K562 (cell line): ENCODE measurements at regions not wholly inside any gene's neighbourhood (a gene's known extent, or its start where the extent isn't known, plus 50 kb on each side); places are given as distances from the start of the nearest gene placed in this dataset.

Experiments
- ATAC-seq: fragments of 200-7000 bp; cut with Tn5 transposase; 3 replicates; pipeline ENCODE4 v1.9.1; 2020; ENCODE audit warnings: moderate library complexity
- BruUV-seq: library from RNA; stranded (reverse); fragments of 400-500 nt; replicated peaks from 2 replicates; lab custom pipeline; 2021; lab: Mats Ljungman, UMichigan
- CTCF ChIA-PET: fragments of 300-600 bp; formaldehyde crosslinking; extraction: SDS; loops from one replicate; lab custom pipeline; 2021; ENCODE audit warnings: low intra/inter-chr PET ratio; lab: Yijun Ruan, JAX
- POLR2A ChIA-PET: fragments of 300-600, 350-650 bp; sonication (Branson Sonifier 250); formaldehyde crosslinking; extraction: SDS; loops from one replicate; lab custom pipeline; 2021; ENCODE audit warnings: antibody characterized with exemption, inconsistent platforms; lab: Yijun Ruan, JAX
- DNase-seq, 4 experiments: peaks; one replicate each; pipeline versions ENCODE4 v3.0.0 to v3.0.0-alpha.2; 2011 to 2018; ENCODE audit warnings: low spot score in 3 of 4, mixed read lengths in 3 of 4; ENCODE audit errors: extremely low read depth in 1 of 4
- FAIRE-seq: peaks from 2 replicates; lab custom pipeline; 2011; peaks lifted over from hg19 to GRCh38; lab: Jason Lieb, UNC
- H2AFZ ChIP-seq: 2 replicates; pipeline ENCODE4 v1.6.0; 2011; ENCODE audit warnings: low read depth, low read length, control low read depth, inconsistent platforms
- H3K27ac ChIP-seq: fragments of 200-600 bp; 3 replicates; pipeline ENCODE4 v1.8.0; 2011; ENCODE audit warnings: low read depth, mild to moderate bottlenecking, control low read depth, inconsistent platforms, low read length, moderate library complexity, mixed read lengths; ENCODE audit errors: extremely low read depth
- H3K27me3 ChIP-seq, 2 experiments: fragments of 300-600 bp in 1 of 2; 2 replicates in 1 of 2; 3 replicates in 1 of 2; pipeline versions ENCODE4 v1.6.0 to v1.8.0; 2011; ENCODE audit warnings: inconsistent platforms in 2 of 2, low read length in 2 of 2, mild to moderate bottlenecking in 1 of 2, mixed read lengths in 1 of 2, moderate library complexity in 1 of 2; ENCODE audit not compliant: control insufficient read depth in 2 of 2, insufficient read depth in 2 of 2
- H3K36me3 ChIP-seq: fragments of 300-600 bp; 3 replicates; pipeline ENCODE4 v1.8.0; 2011; ENCODE audit warnings: mild to moderate bottlenecking, low read length, inconsistent platforms; ENCODE audit not compliant: control insufficient read depth, insufficient read depth
- H3K4me1 ChIP-seq, 2 experiments: fragments of 200-600 bp in 1 of 2; replicated peaks in 1 of 2; 2 replicates in 1 of 2; 3 replicates in 1 of 2; pipeline versions ENCODE4 v1.5.1 to v1.8.0; 2011; ENCODE audit warnings: inconsistent platforms in 2 of 2, low read length in 2 of 2, mild to moderate bottlenecking in 1 of 2, mixed read lengths in 1 of 2, moderate library complexity in 1 of 2; ENCODE audit not compliant: control insufficient read depth in 2 of 2, insufficient read depth in 2 of 2
- H3K4me2 ChIP-seq: 2 replicates; pipeline ENCODE4 v1.6.1; 2011; ENCODE audit warnings: low read length, control low read depth, inconsistent platforms, mixed read lengths; ENCODE audit not compliant: insufficient read depth
- H3K4me3 ChIP-seq: fragments of 200-600 bp; sonication (generic), shearing (Covaris generic); 2 replicates; pipeline ENCODE4 v1.5.1; 2016; ENCODE audit warnings: control low read depth, inconsistent platforms
- H3K79me2 ChIP-seq: fragments of 200-600 bp; 3 replicates; pipeline ENCODE4 v1.8.0; 2011; ENCODE audit warnings: low read length, inconsistent platforms; ENCODE audit not compliant: control insufficient read depth, insufficient read depth
- H3K9ac ChIP-seq, 2 experiments: 2 replicates each; pipeline versions ENCODE4 v1.6.0 to v1.6.1; 2011; ENCODE audit warnings: low read depth in 2 of 2, low read length in 2 of 2, control low read depth in 1 of 2, inconsistent platforms in 1 of 2, mild to moderate bottlenecking in 1 of 2, mixed read lengths in 1 of 2; ENCODE audit not compliant: insufficient read depth in 1 of 2
- H3K9me1 ChIP-seq: one replicate; pipeline ENCODE4 v1.6.0; 2011; ENCODE audit warnings: inconsistent platforms, mild to moderate bottlenecking, low read length, moderate library complexity; ENCODE audit not compliant: control insufficient read depth, insufficient read depth
- H3K9me3 ChIP-seq: replicated peaks from 2 replicates; pipeline ENCODE4 v1.5.1; 2011; ENCODE audit warnings: low read depth, low read length, inconsistent platforms; ENCODE audit not compliant: control insufficient read depth, insufficient read depth
- H4K20me1 ChIP-seq: replicated peaks from 2 replicates; pipeline ENCODE4 v1.6.1; 2011; ENCODE audit warnings: low read length, inconsistent platforms, mixed read lengths; ENCODE audit not compliant: control insufficient read depth, insufficient read depth
- ARID1B ChIP-seq: fragments of 450-650 bp; IDR thresholded peaks from 2 replicates; pipeline ENCODE4 v1.6.1; 2016; ENCODE audit warnings: antibody characterized with exemption, mild to moderate bottlenecking, inconsistent platforms
- CBFB ChIP-seq: sonication (generic); formaldehyde crosslinking; IDR thresholded peaks from 2 replicates; pipeline ENCODE4 v1.4.0; 2020; ENCODE audit warnings: mild to moderate bottlenecking, missing genetic modification reagents
- HMGN3 ChIP-seq: IDR thresholded peaks from 2 replicates; pipeline ENCODE4 v1.6.1; 2011; ENCODE audit warnings: borderline replicate concordance, low read depth, mild to moderate bottlenecking, mixed read lengths, low read length; ENCODE audit not compliant: insufficient read length; ENCODE audit errors: extremely low read depth
- MIER1 ChIP-seq: fragments of 450-650 bp; IDR thresholded peaks from 2 replicates; pipeline ENCODE4 v1.6.1; 2016; ENCODE audit warnings: antibody characterized with exemption, mild to moderate bottlenecking, low read depth
- NUFIP1 ChIP-seq: fragments of 450-650 bp; IDR thresholded peaks from 2 replicates; pipeline ENCODE4 v1.6.1; 2018; ENCODE audit not compliant: partially characterized antibody
- POLR3A ChIP-seq: IDR thresholded peaks from 2 replicates; pipeline ENCODE4 v1.6.1; 2011; ENCODE audit warnings: borderline replicate concordance, mild to moderate bottlenecking, moderate library complexity; ENCODE audit not compliant: insufficient read length, insufficient read depth; ENCODE audit errors: extremely low read depth
- WGBS: fragments of 100-300 bp; shearing (Covaris generic); methylation state at CpG from one replicate; pipeline ENCODE4 v1.1.6; 2016; ENCODE audit warnings: low coverage, mixed read lengths; ENCODE audit not compliant: insufficient coverage; ENCODE audit errors: missing lambda C conversion rate; 5-methylcytosine and 5-hydroxymethylcytosine counted together
- in situ Hi-C: fragments of 300-500 bp; cut with MboI; formaldehyde crosslinking; loops from 4 replicates; pipeline ENCODE4 v1.15.0; 2018; ENCODE audit warnings: inconsistent platforms, mixed read lengths
- intact Hi-C: fragments of 100-400 bp; cut with micrococcal nuclease; formaldehyde crosslinking; loops from 2 replicates; pipeline ENCODE4 v1.14.2; 2022
- TF ChIP-seq, protein P1 (sequence below): IDR thresholded peaks from 2 replicates; pipeline ENCODE4 v1.6.1; 2014; ENCODE audit warnings: antibody characterized with exemption
- TF ChIP-seq, protein P2 (sequence below), 3 experiments: fragments of 200-800 bp in 1 of 3; fragments of 250-450 bp in 1 of 3; fragments of 450-650 bp in 1 of 3; sonication (Bioruptor Pico) in 1 of 3; sonication (Bioruptor generic) in 1 of 3; formaldehyde crosslinking in 1 of 3; IDR thresholded peaks; 2 replicates each; pipeline versions ENCODE4 v1.6.1 to v1.8.0; 2016 to 2022; ENCODE audit warnings: mild to moderate bottlenecking in 2 of 3, missing genetic modification characterization in 2 of 3, missing compliant biosample characterization in 1 of 3, moderate library complexity in 1 of 3
- TF ChIP-seq, protein P3 (sequence below): fragments of 450-650 bp; IDR thresholded peaks from 2 replicates; pipeline ENCODE4 v1.6.1; 2016; ENCODE audit warnings: antibody characterized with exemption

DNA sequence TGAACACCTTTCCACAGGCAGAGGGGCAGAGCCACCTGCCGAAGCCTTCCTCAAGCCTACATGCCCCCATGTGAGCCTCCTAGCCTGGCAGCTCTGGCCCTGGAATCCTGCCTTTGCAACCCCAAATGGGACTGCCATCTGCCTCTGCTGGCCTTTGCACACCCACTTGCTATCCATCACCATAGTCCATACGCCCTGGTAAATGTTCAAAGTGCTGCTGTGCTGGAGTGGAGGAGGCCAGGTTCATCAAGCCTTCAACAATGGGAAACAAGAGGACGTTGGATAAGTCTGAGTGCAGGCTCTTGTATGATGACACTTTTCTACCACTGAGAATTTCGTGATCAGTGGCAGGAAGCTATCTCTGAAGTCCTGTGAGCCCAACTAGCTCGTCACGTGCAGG lies 159.8 kb downstream of the MED10 start:
- Histone ChIP-seq H3K4me2 (no peak overlapping the region), H3K27me3 (peaks cover 0 to 54% of the 10 kb centered on the region in 2 experiments; a peak in 3 of 5 replicates), H3K4me3 (no peak overlapping the region), H3K9me3 (no peaks in the 10 kb centered on the region), H3K79me2 (no peaks in the 10 kb centered on the region), H3K9ac (no peak overlapping the region), H3K9me1 (no peaks in the 10 kb centered on the region)
- in situ Hi-C loops, result no loop called here
- no peak for FAIRE-seq
- TF ChIP-seq, protein P1, sequence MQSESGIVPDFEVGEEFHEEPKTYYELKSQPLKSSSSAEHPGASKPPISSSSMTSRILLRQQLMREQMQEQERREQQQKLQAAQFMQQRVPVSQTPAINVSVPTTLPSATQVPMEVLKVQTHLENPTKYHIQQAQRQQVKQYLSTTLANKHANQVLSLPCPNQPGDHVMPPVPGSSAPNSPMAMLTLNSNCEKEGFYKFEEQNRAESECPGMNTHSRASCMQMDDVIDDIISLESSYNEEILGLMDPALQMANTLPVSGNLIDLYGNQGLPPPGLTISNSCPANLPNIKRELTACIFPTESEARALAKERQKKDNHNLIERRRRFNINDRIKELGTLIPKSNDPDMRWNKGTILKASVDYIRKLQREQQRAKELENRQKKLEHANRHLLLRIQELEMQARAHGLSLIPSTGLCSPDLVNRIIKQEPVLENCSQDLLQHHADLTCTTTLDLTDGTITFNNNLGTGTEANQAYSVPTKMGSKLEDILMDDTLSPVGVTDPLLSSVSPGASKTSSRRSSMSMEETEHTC, result no peak
- TF ChIP-seq MIER1 (no peak), CBFB (CRISPR knock-in tag) (no peak), HMGN3 (no peak)
- TF ChIP-seq, all 486 proteins: peak for 0
- CTCF ChIA-PET, result no interaction called here
- intact Hi-C loops, result no loop called here
- POLR2A ChIA-PET, result no interaction called here
- Histone ChIP-seq H3K27ac (no peak overlapping the region), H4K20me1 (0 out of 2 replicates have a peak, but pooled peaks cover 5% of the 10 kb centered on the region), H2AFZ (no peak overlapping the region), H3K4me1 (no peaks in the 10 kb centered on the region; a peak in 1 of 5 replicates), H3K36me3 (no peaks in the 10 kb centered on the region)
- no peak for DNase-seq
- no peak for ATAC-seq
- no TSS peak for BruUV-seq
- WGBS, result 0% methylated on average over 6 of the region's 6 CpGs

DNA sequence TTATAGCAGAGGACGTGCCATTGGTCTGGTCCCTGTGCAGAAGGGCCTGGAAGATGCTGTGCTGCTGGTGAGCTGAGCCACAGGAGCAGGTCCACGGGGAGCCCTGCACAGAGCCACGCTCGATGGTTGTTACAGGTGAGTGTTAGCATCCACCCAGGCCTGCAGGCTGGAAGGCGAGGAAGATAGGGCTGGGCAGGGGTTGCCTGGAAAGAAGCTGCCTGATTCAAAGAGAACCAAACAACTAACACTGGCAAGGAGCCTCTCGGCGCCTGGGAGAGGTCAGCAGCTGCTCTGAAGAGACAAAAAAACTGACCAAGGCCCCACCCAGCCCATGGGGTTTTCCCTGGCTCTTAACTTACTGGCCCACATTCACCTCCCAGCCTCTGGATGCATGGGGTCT lies 160.2 kb downstream of the MED10 start:
- Histone ChIP-seq H4K20me1 (0 out of 2 replicates have a peak, but pooled peaks cover 5% of the 10 kb centered on the region), H3K36me3 (no peaks in the 10 kb centered on the region), H3K9ac (no peak overlapping the region), H3K9me1 (no peaks in the 10 kb centered on the region), H3K4me3 (no peak overlapping the region), H3K9me3 (no peaks in the 10 kb centered on the region), H3K27ac (no peak overlapping the region), H3K4me2 (no peak overlapping the region), H3K79me2 (no peaks in the 10 kb centered on the region), H2AFZ (no peak overlapping the region), H3K4me1 (no peaks in the 10 kb centered on the region; a peak in 1 of 5 replicates), H3K27me3 (peaks cover 0 to 53% of the 10 kb centered on the region in 2 experiments; a peak in 3 of 5 replicates)
- WGBS, result 2% methylated on average over 7 of the region's 7 CpGs
- FAIRE-seq (no peak), ATAC-seq (no peak), DNase-seq (no peak)
- POLR2A ChIA-PET, result no interaction called here
- CTCF ChIA-PET, result no interaction called here
- intact Hi-C loops, result no loop called here
- no TSS peak for BruUV-seq
- in situ Hi-C loops, result no loop called here
- TF ChIP-seq, protein P2, sequence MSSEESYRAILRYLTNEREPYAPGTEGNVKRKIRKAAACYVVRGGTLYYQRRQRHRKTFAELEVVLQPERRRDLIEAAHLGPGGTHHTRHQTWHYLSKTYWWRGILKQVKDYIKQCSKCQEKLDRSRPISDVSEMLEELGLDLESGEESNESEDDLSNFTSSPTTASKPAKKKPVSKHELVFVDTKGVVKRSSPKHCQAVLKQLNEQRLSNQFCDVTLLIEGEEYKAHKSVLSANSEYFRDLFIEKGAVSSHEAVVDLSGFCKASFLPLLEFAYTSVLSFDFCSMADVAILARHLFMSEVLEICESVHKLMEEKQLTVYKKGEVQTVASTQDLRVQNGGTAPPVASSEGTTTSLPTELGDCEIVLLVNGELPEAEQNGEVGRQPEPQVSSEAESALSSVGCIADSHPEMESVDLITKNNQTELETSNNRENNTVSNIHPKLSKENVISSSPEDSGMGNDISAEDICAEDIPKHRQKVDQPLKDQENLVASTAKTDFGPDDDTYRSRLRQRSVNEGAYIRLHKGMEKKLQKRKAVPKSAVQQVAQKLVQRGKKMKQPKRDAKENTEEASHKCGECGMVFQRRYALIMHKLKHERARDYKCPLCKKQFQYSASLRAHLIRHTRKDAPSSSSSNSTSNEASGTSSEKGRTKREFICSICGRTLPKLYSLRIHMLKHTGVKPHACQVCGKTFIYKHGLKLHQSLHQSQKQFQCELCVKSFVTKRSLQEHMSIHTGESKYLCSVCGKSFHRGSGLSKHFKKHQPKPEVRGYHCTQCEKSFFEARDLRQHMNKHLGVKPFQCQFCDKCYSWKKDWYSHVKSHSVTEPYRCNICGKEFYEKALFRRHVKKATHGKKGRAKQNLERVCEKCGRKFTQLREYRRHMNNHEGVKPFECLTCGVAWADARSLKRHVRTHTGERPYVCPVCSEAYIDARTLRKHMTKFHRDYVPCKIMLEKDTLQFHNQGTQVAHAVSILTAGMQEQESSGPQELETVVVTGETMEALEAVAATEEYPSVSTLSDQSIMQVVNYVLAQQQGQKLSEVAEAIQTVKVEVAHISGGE (CRISPR knock-in tag; IDR thresholded peaks at IDR 0.05), result no peak
- TF ChIP-seq, protein P3, sequence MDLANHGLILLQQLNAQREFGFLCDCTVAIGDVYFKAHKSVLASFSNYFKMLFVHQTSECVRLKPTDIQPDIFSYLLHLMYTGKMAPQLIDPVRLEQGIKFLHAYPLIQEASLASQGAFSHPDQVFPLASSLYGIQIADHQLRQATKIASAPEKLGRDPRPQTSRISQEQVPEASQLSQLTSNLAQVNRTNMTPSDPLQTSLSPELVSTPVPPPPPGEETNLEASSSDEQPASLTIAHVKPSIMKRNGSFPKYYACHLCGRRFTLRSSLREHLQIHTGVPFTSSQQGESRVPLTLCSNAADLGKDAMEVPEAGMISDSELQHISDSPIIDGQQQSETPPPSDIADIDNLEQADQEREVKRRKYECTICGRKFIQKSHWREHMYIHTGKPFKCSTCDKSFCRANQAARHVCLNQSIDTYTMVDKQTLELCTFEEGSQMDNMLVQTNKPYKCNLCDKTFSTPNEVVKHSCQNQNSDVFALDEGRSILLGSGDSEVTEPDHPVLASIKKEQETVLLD, result no peak
- TF ChIP-seq NUFIP1 (no peak), POLR3A (no peak), ARID1B (no peak)
